Mesenchymal stem cell (in vitro differentiated cells and primary cell): ENCODE measurements at regions not wholly inside any gene's neighbourhood (a gene's known extent, or its start where the extent isn't known, plus 50 kb on each side); places are given as distances from the start of the nearest gene placed in this dataset.

ENCODE experiments used
- DNase-seq: peaks from one replicate; pipeline ENCODE4 v3.0.0-alpha.2; 2013
- H2AFZ ChIP-seq: one replicate; pipeline ENCODE4 v1.6.1; 2013; ENCODE audit warnings: low read depth, mild to moderate bottlenecking, control low read depth, inconsistent platforms, low read length, moderate library complexity
- H2AK5ac ChIP-seq: 2 replicates; pipeline ENCODE4 v1.6.1; 2013; ENCODE audit warnings: low read length, moderate library complexity, mild to moderate bottlenecking, inconsistent platforms; ENCODE audit not compliant: severe bottlenecking
- H2BK120ac ChIP-seq: one replicate; pipeline ENCODE4 v1.6.1; 2013; ENCODE audit warnings: low read depth, mild to moderate bottlenecking, inconsistent platforms, low read length, moderate library complexity
- H2BK12ac ChIP-seq, 2 experiments: one replicate each; pipeline ENCODE4 v1.6.1; 2013; ENCODE audit warnings: inconsistent platforms in 2 of 2, low read length in 2 of 2, mild to moderate bottlenecking in 2 of 2, moderate library complexity in 2 of 2, control low read depth in 1 of 2
- H2BK15ac ChIP-seq: one replicate; pipeline ENCODE4 v1.6.1; 2013; ENCODE audit warnings: mild to moderate bottlenecking, low read depth, inconsistent platforms; ENCODE audit not compliant: poor library complexity, severe bottlenecking
- H2BK5ac ChIP-seq: 2 replicates; pipeline ENCODE4 v1.6.1; 2013; ENCODE audit warnings: low read depth, mild to moderate bottlenecking, low read length, control low read depth, inconsistent platforms; ENCODE audit not compliant: poor library complexity, severe bottlenecking
- H3K14ac ChIP-seq, 2 experiments: one replicate each; pipeline ENCODE4 v1.6.1; 2013; ENCODE audit warnings: inconsistent platforms in 2 of 2, low read length in 2 of 2, control low read depth in 1 of 2, mild to moderate bottlenecking in 1 of 2, moderate library complexity in 1 of 2
- H3K18ac ChIP-seq, 2 experiments: one replicate each; pipeline ENCODE4 v1.6.1; 2013; ENCODE audit warnings: inconsistent platforms in 2 of 2, low read length in 2 of 2, control low read depth in 1 of 2, low read depth in 1 of 2, mild to moderate bottlenecking in 1 of 2
- H3K23ac ChIP-seq, 2 experiments: one replicate each; pipeline ENCODE4 v1.6.1; 2013; ENCODE audit warnings: inconsistent platforms in 2 of 2, low read length in 2 of 2, mild to moderate bottlenecking in 2 of 2, moderate library complexity in 2 of 2, control low read depth in 1 of 2
- H3K27ac ChIP-seq: 2 replicates; pipeline ENCODE4 v1.5.1; 2013; ENCODE audit warnings: mild to moderate bottlenecking, moderate library complexity, low read length, control low read depth, inconsistent platforms; ENCODE audit not compliant: poor library complexity, severe bottlenecking
- H3K27me3 ChIP-seq, 2 experiments: 2 replicates each; pipeline versions ENCODE4 v1.6.1 to v1.7.0; 2013; ENCODE audit warnings: low read length in 2 of 2, mild to moderate bottlenecking in 2 of 2, moderate library complexity in 2 of 2, control low read depth in 1 of 2, inconsistent platforms in 1 of 2; ENCODE audit not compliant: control insufficient read depth in 1 of 2, insufficient read depth in 1 of 2
- H3K36me3 ChIP-seq, 2 experiments: 2 replicates each; pipeline versions ENCODE4 v1.6.1 to v1.7.0; 2013; ENCODE audit warnings: low read length in 2 of 2, control low read depth in 1 of 2, inconsistent platforms in 1 of 2, low read depth in 1 of 2, mild to moderate bottlenecking in 1 of 2; ENCODE audit not compliant: insufficient read depth in 2 of 2, control insufficient read depth in 1 of 2
- H3K4ac ChIP-seq, 2 experiments: one replicate each; pipeline ENCODE4 v1.6.1; 2013; ENCODE audit warnings: inconsistent platforms in 2 of 2, low read length in 2 of 2, mild to moderate bottlenecking in 2 of 2, moderate library complexity in 2 of 2, control low read depth in 1 of 2, low read depth in 1 of 2
- H3K4me1 ChIP-seq: 2 replicates; pipeline ENCODE4 v1.6.1; 2013; ENCODE audit warnings: low read depth, low read length, control low read depth; ENCODE audit not compliant: control insufficient read depth, insufficient read depth
- H3K4me2 ChIP-seq: 2 replicates; pipeline ENCODE4 v1.6.1; 2013; ENCODE audit warnings: low read length, mild to moderate bottlenecking, inconsistent platforms; ENCODE audit not compliant: poor library complexity, severe bottlenecking
- H3K4me3 ChIP-seq, 2 experiments: 2 replicates each; pipeline versions ENCODE4 v1.5.1 to v1.7.0; 2013; ENCODE audit warnings: low read length in 2 of 2, mild to moderate bottlenecking in 2 of 2, control low read depth in 1 of 2, low read depth in 1 of 2; ENCODE audit not compliant: insufficient read depth in 1 of 2
- H3K79me1 ChIP-seq: replicated peaks from 2 replicates; pipeline ENCODE4 v1.6.1; 2013; ENCODE audit warnings: mild to moderate bottlenecking, control low read depth, low read length, inconsistent platforms; ENCODE audit not compliant: poor library complexity, severe bottlenecking
- H3K9ac ChIP-seq: 2 replicates; pipeline ENCODE4 v1.7.0; 2013; ENCODE audit warnings: mild to moderate bottlenecking, low read length, moderate library complexity
- H3K9me3 ChIP-seq: 2 replicates; pipeline ENCODE4 v1.7.0; 2013; ENCODE audit warnings: mild to moderate bottlenecking, low read length; ENCODE audit not compliant: control insufficient read depth
- H4K8ac ChIP-seq: one replicate; pipeline ENCODE4 v1.6.1; 2013; ENCODE audit warnings: inconsistent platforms, mild to moderate bottlenecking, low read length, moderate library complexity
- H4K91ac ChIP-seq: one replicate; pipeline ENCODE4 v1.6.1; 2013; ENCODE audit warnings: mild to moderate bottlenecking, low read length, inconsistent platforms
- WGBS: methylation state at CpG from one replicate; pipeline ENCODE4 v1.1.7; 2013; ENCODE audit warnings: mixed read lengths; 5-methylcytosine and 5-hydroxymethylcytosine counted together

DNA sequence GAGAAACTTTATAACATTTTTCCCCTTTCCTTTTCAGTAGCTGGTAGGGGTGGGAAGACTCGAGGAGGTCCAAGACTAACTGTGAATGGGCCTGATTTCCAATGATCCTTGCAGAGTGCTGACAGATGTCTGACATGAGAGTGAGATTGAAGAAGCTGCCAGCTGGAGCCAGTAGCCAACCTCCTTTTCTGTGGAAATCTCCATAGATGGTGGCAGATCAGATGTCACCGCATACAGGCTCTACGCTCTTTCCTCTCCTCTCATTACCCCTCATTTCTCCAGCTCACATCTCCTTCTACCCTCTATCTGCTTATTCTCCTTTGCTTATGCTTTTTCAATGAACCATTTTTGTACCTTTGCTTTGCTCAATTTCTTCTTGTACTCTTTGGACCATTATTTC lies 395.2 kb upstream of the TNC start:
- H3K4me2 ChIP-seq: no peak overlapping the region
- no peak overlapping the region for H2AK5ac ChIP-seq
- no peak overlapping the region for H2BK15ac ChIP-seq
- no peak overlapping the region for H4K91ac ChIP-seq
- H4K8ac ChIP-seq: no peak overlapping the region
- no peak overlapping the region for H3K9ac ChIP-seq
- peaks cover 2% of the 10 kb centered on the region for H3K4me1 ChIP-seq
- H3K4ac ChIP-seq: no peak overlapping the region
- no peaks in the 10 kb centered on the region for H3K36me3 ChIP-seq
- no peak overlapping the region for H3K23ac ChIP-seq
- no peak overlapping the region for H2AFZ ChIP-seq
- no peak overlapping the region for H2BK12ac ChIP-seq
- H3K27ac ChIP-seq: no peak overlapping the region
- DNase-seq: no peak
- no peak overlapping the region for H3K4me3 ChIP-seq
- H2BK5ac ChIP-seq: no peak overlapping the region
- H3K18ac ChIP-seq: no peak overlapping the region
- no peak overlapping the region for H3K14ac ChIP-seq
- H3K9me3 ChIP-seq: no peaks in the 10 kb centered on the region
- no peaks in the 10 kb centered on the region for H3K79me1 ChIP-seq
- no peak overlapping the region for H2BK120ac ChIP-seq
- WGBS: 91% methylated on average over 2 of the region's 3 CpGs
- H3K27me3 ChIP-seq: no peaks in the 10 kb centered on the region

DNA sequence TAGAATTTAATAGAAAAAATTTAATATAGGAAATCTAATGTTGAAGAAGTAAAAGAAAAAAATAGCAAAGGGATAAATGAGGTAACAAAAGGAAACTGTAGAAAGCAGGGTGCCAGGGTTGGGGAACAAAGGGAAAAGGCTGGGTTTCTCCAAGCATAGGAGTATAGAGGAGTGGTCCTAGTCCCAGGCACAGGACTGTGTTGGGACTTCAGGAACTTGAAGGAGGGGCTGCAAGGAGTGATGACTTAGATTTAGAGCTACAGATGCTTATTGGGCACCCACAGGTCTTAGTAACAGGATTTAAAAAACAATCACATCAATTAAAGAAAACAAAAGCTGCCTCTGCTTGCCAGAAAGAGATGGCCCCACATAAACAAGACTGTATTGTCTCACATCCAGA lies 396.5 kb upstream of the TNC start:
- Histone ChIP-seq H3K79me1 (no peaks in the 10 kb centered on the region), H2BK5ac (no peak overlapping the region), H3K27me3 (no peaks in the 10 kb centered on the region), H2BK15ac (no peak overlapping the region), H2AK5ac (peak overlapping the region; percentile 35), H3K4me3 (no peak overlapping the region), H3K9me3 (no peaks in the 10 kb centered on the region), H3K14ac (no peak overlapping the region), H2AFZ (no peak overlapping the region), H2BK120ac (no peak overlapping the region), H3K23ac (no peak overlapping the region), H3K4me1 (peaks cover 2% of the 10 kb centered on the region), H4K91ac (no peak overlapping the region), H3K4me2 (no peak overlapping the region), H3K9ac (no peak overlapping the region), H2BK12ac (no peak overlapping the region), H4K8ac (no peak overlapping the region), H3K36me3 (no peaks in the 10 kb centered on the region), H3K4ac (no peak overlapping the region), H3K27ac (no peak overlapping the region), H3K18ac (no peak overlapping the region)
- DNase-seq: no peak

DNA sequence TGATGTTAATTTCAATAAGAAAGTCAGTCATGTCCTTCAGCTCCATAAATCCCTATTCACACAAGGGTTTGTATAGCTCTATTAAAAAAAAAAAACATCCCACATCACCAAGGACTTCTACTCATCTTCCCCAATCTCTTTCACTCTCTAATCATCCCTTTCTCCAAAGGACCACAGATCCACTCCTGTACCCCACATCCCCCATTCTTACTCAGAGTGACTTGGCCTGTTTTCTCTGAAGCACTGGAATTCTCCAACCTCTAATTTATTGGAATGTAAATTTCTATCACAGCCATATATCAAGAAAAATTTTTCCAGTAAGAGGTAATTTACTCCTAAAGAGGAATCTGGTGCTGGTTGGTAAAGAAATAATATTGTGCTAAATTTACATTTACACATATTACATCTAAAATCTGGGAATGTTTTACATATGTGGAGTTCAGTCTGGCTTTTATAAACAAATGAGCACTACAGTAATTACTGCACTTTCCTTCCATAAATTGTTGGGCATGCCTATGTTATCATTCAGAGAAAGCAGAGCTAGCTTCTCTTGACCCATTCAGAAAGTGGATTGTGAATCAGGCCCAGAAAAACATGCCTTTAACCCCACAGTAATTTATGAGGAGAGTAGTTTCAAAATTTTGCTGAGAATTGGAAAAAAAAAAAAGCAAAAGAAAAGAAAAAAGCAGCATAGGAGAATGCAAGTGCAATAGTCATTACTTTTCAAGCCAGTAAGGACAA lies 399.5 kb upstream of the TNC start:
- Histone ChIP-seq H2BK5ac (no peak overlapping the region), H3K14ac (no peak overlapping the region), H3K9me3 (no peaks in the 10 kb centered on the region), H3K4me1 (peaks cover 2% of the 10 kb centered on the region), H3K4me2 (no peak overlapping the region), H2BK15ac (no peak overlapping the region), H3K9ac (peak overlapping the region; percentile 5), H4K8ac (no peak overlapping the region), H2BK120ac (no peak overlapping the region), H2AK5ac (no peak overlapping the region), H3K36me3 (no peaks in the 10 kb centered on the region), H3K27me3 (no peaks in the 10 kb centered on the region), H3K4ac (no peak overlapping the region), H3K4me3 (no peak overlapping the region), H3K79me1 (no peaks in the 10 kb centered on the region), H2AFZ (no peak overlapping the region), H2BK12ac (no peak overlapping the region), H3K23ac (no peak overlapping the region), H3K27ac (no peak overlapping the region), H4K91ac (no peak overlapping the region), H3K18ac (no peak overlapping the region)
- DNase-seq: peak; percentile 29

DNA sequence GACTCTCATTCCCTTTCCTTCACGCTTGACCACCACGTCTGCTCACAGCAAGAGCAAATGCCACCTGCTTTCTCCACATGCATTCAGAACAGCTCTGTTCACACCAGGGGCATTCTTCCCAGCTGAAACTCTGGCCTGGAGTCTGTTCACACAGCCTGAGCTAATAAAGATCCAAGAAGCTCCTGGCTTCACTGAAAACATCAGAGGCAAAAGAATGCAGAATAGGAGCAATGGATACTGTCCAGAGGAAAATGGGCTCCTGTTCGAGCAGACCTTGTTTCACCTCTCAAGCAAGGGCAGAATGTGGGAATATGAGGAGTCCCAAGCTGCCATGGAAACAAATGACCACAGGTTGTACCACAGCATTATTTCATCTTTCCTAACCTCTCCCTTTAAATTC lies 402.7 kb upstream of the TNC start:
- H3K4me2 ChIP-seq: no peak overlapping the region
- H3K18ac ChIP-seq: no peak overlapping the region
- H3K14ac ChIP-seq: no peak overlapping the region
- H3K79me1 ChIP-seq: no peaks in the 10 kb centered on the region
- no peak overlapping the region for H4K8ac ChIP-seq
- no peak overlapping the region for H3K23ac ChIP-seq
- 71% methylated on average over 3 of the region's 3 CpGs for WGBS
- no peak overlapping the region for H3K4ac ChIP-seq
- H2BK5ac ChIP-seq: no peak overlapping the region
- H2BK15ac ChIP-seq: no peak overlapping the region
- H4K91ac ChIP-seq: no peak overlapping the region
- H3K36me3 ChIP-seq: no peaks in the 10 kb centered on the region
- no peak overlapping the region for H2BK120ac ChIP-seq
- no peak overlapping the region for H3K9ac ChIP-seq
- no peak overlapping the region for H3K4me3 ChIP-seq
- no peaks in the 10 kb centered on the region for H3K27me3 ChIP-seq
- no peak overlapping the region for H2AK5ac ChIP-seq
- H2BK12ac ChIP-seq: no peak overlapping the region
- H3K27ac ChIP-seq: no peak overlapping the region
- no peaks in the 10 kb centered on the region for H3K9me3 ChIP-seq
- no peak overlapping the region for H2AFZ ChIP-seq
- H3K4me1 ChIP-seq: no peaks in the 10 kb centered on the region
- no peak for DNase-seq
